SH-SY5Y (cell line): ENCODE measurements at regions not wholly inside any gene's neighbourhood (a gene's known extent, or its start where the extent isn't known, plus 50 kb on each side); places are given as distances from the start of the nearest gene placed in this dataset.

Source experiments
- GATA2 ChIP-seq: IDR thresholded peaks from 2 replicates; pipeline ENCODE4 v1.6.1; 2011; ENCODE audit warnings: mild to moderate bottlenecking, low read depth, low read length
- GATA3 ChIP-seq: IDR thresholded peaks from 2 replicates; pipeline ENCODE4 v1.6.1; 2011; ENCODE audit warnings: low read depth, mild to moderate bottlenecking, low read length, moderate library complexity

- TF ChIP-seq GATA2 = no peak
- no peak for TF ChIP-seq GATA3
Measured at GRCh38 chr5:94027145-94027544, 285.7 kb upstream of the POU5F2 start.
